HCT116 (cell line): ENCODE measurements at regions not wholly inside any gene's neighbourhood (a gene's known extent, or its start where the extent isn't known, plus 50 kb on each side); places are given as distances from the start of the nearest gene placed in this dataset.

Experiments
- ATAC-seq: fragments of 200-7000 bp; cut with Tn5 transposase; 2 replicates; pipeline ENCODE4 v1.9.1; 2020; ENCODE audit warnings: mild to moderate bottlenecking, moderate library complexity
- BruUV-seq: library from RNA; stranded (reverse); fragments of 400-500 nt; replicated peaks from 2 replicates; lab custom pipeline; 2021; lab: Mats Ljungman, UMichigan
- CTCF ChIA-PET: fragments of 300-600 bp; sonication (Branson Sonifier 250); formaldehyde crosslinking; loops from one replicate; lab custom pipeline; 2021; ENCODE audit warnings: antibody characterized with exemption; lab: Charles Lee
- POLR2A ChIA-PET: fragments of 300-600, 350-600 bp; sonication (Branson Sonifier 250); formaldehyde crosslinking; loops from one replicate; lab custom pipeline; 2021; ENCODE audit warnings: antibody characterized with exemption; lab: Charles Lee
- RAD21 ChIA-PET, 2 experiments: fragments of 300-600 bp; sonication (Branson Sonifier 250); formaldehyde crosslinking; loops; one replicate each; lab custom pipeline; 2023; ENCODE audit warnings: low total read pairs in 2 of 2; ENCODE audit not compliant: uncharacterized antibody in 2 of 2, unreplicated experiment in 2 of 2, low non-redundant PET in 1 of 2; lab: Charles Lee
- DNase-seq: peaks from one replicate; pipeline ENCODE4 v3.0.0-alpha.2; 2010; ENCODE audit warnings: low read depth, low spot score
- H2AFZ ChIP-seq: fragments of 200-600 bp; shearing (Covaris generic), sonication (generic); 2 replicates; pipeline ENCODE4 v1.6.1; 2017; ENCODE audit warnings: low read depth, mixed run types, mixed read lengths, antibody characterized with exemption, low read length; ENCODE audit not compliant: poor library complexity, severe bottlenecking
- H3K27ac ChIP-seq: 2 replicates; pipeline ENCODE4 v1.5.1; 2012; ENCODE audit warnings: low read depth, low read length
- H3K27me3 ChIP-seq: fragments of 200-600 bp; sonication (generic); 2 replicates; pipeline ENCODE4 v1.6.1; 2016; ENCODE audit warnings: mixed run types, low read length, mixed read lengths; ENCODE audit not compliant: insufficient read depth
- H3K36me3 ChIP-seq, 2 experiments: fragments of 200-500 bp in 1 of 2; fragments of 200-600 bp in 1 of 2; sonication (Bioruptor generic) in 1 of 2; sonication (generic) in 1 of 2; 2 replicates each; pipeline versions ENCODE4 v1.5.1 to v1.6.1; 2014 to 2016; ENCODE audit warnings: low read length in 2 of 2, inconsistent platforms in 1 of 2, mixed read lengths in 1 of 2, mixed run types in 1 of 2; ENCODE audit not compliant: insufficient read depth in 2 of 2, control insufficient read depth in 1 of 2
- H3K4me1 ChIP-seq, 2 experiments: fragments of 200-600 bp in 1 of 2; sonication (generic) in 1 of 2; 2 replicates each; pipeline versions ENCODE4 v1.5.1 to v1.6.1; 2012 to 2017; ENCODE audit warnings: low read length in 2 of 2, inconsistent platforms in 1 of 2, mild to moderate bottlenecking in 1 of 2, mixed read lengths in 1 of 2, mixed run types in 1 of 2, moderate library complexity in 1 of 2; ENCODE audit not compliant: insufficient read depth in 2 of 2, control insufficient read depth in 1 of 2
- H3K4me2 ChIP-seq: fragments of 200-600 bp; sonication (generic); 2 replicates; pipeline ENCODE4 v1.6.1; 2017; ENCODE audit warnings: mixed run types, low read length, mixed read lengths
- H3K4me3 ChIP-seq, 2 experiments: fragments of 200-600 bp in 1 of 2; sonication (generic) in 1 of 2; replicated peaks in 1 of 2; 2 replicates each; pipeline ENCODE4 v1.5.1; 2011 to 2016; ENCODE audit warnings: low read length in 2 of 2, control low read depth in 1 of 2, low read depth in 1 of 2, mild to moderate bottlenecking in 1 of 2, mixed read lengths in 1 of 2, mixed run types in 1 of 2
- H3K79me2 ChIP-seq: fragments of 200-600 bp; sonication (generic); 2 replicates; pipeline ENCODE4 v1.6.1; 2017; ENCODE audit warnings: mild to moderate bottlenecking, mixed run types, low read length, moderate library complexity, mixed read lengths; ENCODE audit not compliant: insufficient read depth
- H3K9ac ChIP-seq: fragments of 200-600 bp; sonication (generic); 2 replicates; pipeline ENCODE4 v1.6.1; 2016; ENCODE audit warnings: low read length, mixed read lengths
- H3K9me2 ChIP-seq: fragments of 200-600 bp; sonication (generic), shearing (Covaris generic); 2 replicates; pipeline ENCODE4 v1.6.1; 2017; ENCODE audit warnings: mixed run types, mild to moderate bottlenecking, moderate library complexity; ENCODE audit not compliant: insufficient read depth
- H3K9me3 ChIP-seq, 2 experiments: fragments of 200-500 bp in 1 of 2; fragments of 200-600 bp in 1 of 2; sonication (Bioruptor generic) in 1 of 2; sonication (generic) in 1 of 2; 2 replicates each; pipeline ENCODE4 v1.6.1; 2014 to 2017; ENCODE audit warnings: low read length in 2 of 2, mixed read lengths in 2 of 2, inconsistent platforms in 1 of 2, low read depth in 1 of 2, mild to moderate bottlenecking in 1 of 2, mixed run types in 1 of 2, moderate library complexity in 1 of 2; ENCODE audit not compliant: control insufficient read depth in 1 of 2, insufficient read depth in 1 of 2
- H4K20me1 ChIP-seq: fragments of 200-600 bp; sonication (generic), shearing (Covaris generic); 2 replicates; pipeline ENCODE4 v1.6.1; 2017; ENCODE audit warnings: mixed run types, mild to moderate bottlenecking, moderate library complexity; ENCODE audit not compliant: insufficient read depth
- ATF3 ChIP-seq: IDR thresholded peaks from 2 replicates; pipeline ENCODE4 v1.6.1; 2012
- CBX3 ChIP-seq: IDR thresholded peaks from 2 replicates; pipeline ENCODE4 v1.6.1; 2012; ENCODE audit warnings: low read depth
- CEBPB ChIP-seq: IDR thresholded peaks from 2 replicates; pipeline ENCODE4 v1.6.1; 2012; ENCODE audit warnings: low read depth
- CTCF ChIP-seq, 3 experiments: fragments of 200-600 bp in 1 of 3; sonication (generic) in 1 of 3; IDR thresholded peaks in 2 of 3; conservative IDR thresholded peaks in 1 of 3; 2 replicates each; pipeline ENCODE4 v1.5.1; 2012 to 2017; ENCODE audit warnings: low read depth in 2 of 3, low read length in 2 of 3, antibody characterized with exemption in 1 of 3, borderline replicate concordance in 1 of 3, control low read depth in 1 of 3, mild to moderate bottlenecking in 1 of 3, mixed read lengths in 1 of 3, mixed run types in 1 of 3, moderate library complexity in 1 of 3; ENCODE audit not compliant: insufficient read depth in 1 of 3
- EGR1 ChIP-seq: IDR thresholded peaks from 2 replicates; pipeline ENCODE4 v1.6.1; 2012; ENCODE audit warnings: low read depth
- ELF1 ChIP-seq: IDR thresholded peaks from 2 replicates; pipeline ENCODE4 v1.6.1; 2012; ENCODE audit warnings: low read depth, borderline replicate concordance
- EZH2 ChIP-seq: fragments of 200-600 bp; sonication (generic); IDR thresholded peaks from 2 replicates; pipeline ENCODE4 v1.6.1; 2017; ENCODE audit warnings: antibody characterized with exemption, mixed run types
- EZH2phosphoT487 ChIP-seq: fragments of 200-600 bp; IDR thresholded peaks from 2 replicates; pipeline ENCODE4 v1.6.1; 2018; ENCODE audit warnings: antibody characterized with exemption, borderline replicate concordance
- FOSL1 ChIP-seq: IDR thresholded peaks from 2 replicates; pipeline ENCODE4 v1.6.1; 2012; ENCODE audit warnings: low read depth
- JUND ChIP-seq: IDR thresholded peaks from 2 replicates; pipeline ENCODE4 v1.6.1; 2012
- MAX ChIP-seq: IDR thresholded peaks from 2 replicates; pipeline ENCODE4 v1.6.1; 2012
- POLR2AphosphoS5 ChIP-seq: IDR thresholded peaks from 2 replicates; pipeline ENCODE4 v1.6.1; 2011; ENCODE audit warnings: mild to moderate bottlenecking, low read depth, low read length, moderate library complexity
- RAD21 ChIP-seq: IDR thresholded peaks from 2 replicates; pipeline ENCODE4 v1.6.1; 2012; ENCODE audit warnings: low read depth, mild to moderate bottlenecking
- REST ChIP-seq: IDR thresholded peaks from 2 replicates; pipeline ENCODE4 v1.6.1; 2012; ENCODE audit warnings: low read depth
- SIN3A ChIP-seq: IDR thresholded peaks from 2 replicates; pipeline ENCODE4 v1.6.1; 2012; ENCODE audit warnings: low read depth
- SP1 ChIP-seq: IDR thresholded peaks from 2 replicates; pipeline ENCODE4 v1.6.1; 2012; ENCODE audit warnings: low read depth
- TCF7L2 ChIP-seq: IDR thresholded peaks from 2 replicates; pipeline ENCODE4 v1.7.0; 2011; ENCODE audit warnings: borderline replicate concordance, inconsistent platforms; ENCODE audit not compliant: insufficient read depth, insufficient read length; ENCODE audit errors: extremely low read depth
- YY1 ChIP-seq: IDR thresholded peaks from 2 replicates; pipeline ENCODE4 v1.6.1; 2011; ENCODE audit warnings: low read length, low read depth, moderate library complexity, mild to moderate bottlenecking; ENCODE audit not compliant: insufficient replicate concordance; ENCODE audit errors: extremely low read depth
- ZFX ChIP-seq: fragments of 450-650 bp; IDR thresholded peaks from 2 replicates; pipeline ENCODE4 v1.6.1; 2017
- ZNF274 ChIP-seq: fragments of 200-500 bp; sonication (Bioruptor generic); IDR thresholded peaks from 2 replicates; pipeline ENCODE4 v1.6.1; 2014; ENCODE audit warnings: mild to moderate bottlenecking, low read depth, low read length, inconsistent platforms
- intact Hi-C: fragments of 100-400 bp; cut with micrococcal nuclease; formaldehyde crosslinking; loops from 2 replicates; pipeline ENCODE4 v1.10.0; 2022

- TF ChIP-seq CEBPB (no peak), REST (no peak), RAD21 (no peak), POLR2AphosphoS5 (no peak), SP1 (no peak), EZH2 (no peak), FOSL1 (no peak), MAX (no peak), TCF7L2 (no peak), JUND (no peak), ELF1 (no peak), SIN3A (no peak)
Measured at GRCh38 chr11:104464691-104465090, 300.7 kb upstream of the PDGFD start (continued).

- Histone ChIP-seq H3K9ac (no peak overlapping the region), H3K9me3 (no peaks in the 10 kb centered on the region), H3K9me2 (no peaks in the 10 kb centered on the region), H4K20me1 (no peaks in the 10 kb centered on the region), H3K36me3 (no peaks in the 10 kb centered on the region), H3K4me1 (no peaks in the 10 kb centered on the region), H3K27ac (no peak overlapping the region), H3K4me2 (no peak overlapping the region), H2AFZ (no peak overlapping the region), H3K79me2 (no peaks in the 10 kb centered on the region), H3K4me3 (no peak overlapping the region), H3K27me3 (no peaks in the 10 kb centered on the region)
- ATAC-seq (no peak), DNase-seq (no peak)
- ChIA-PET CTCF (no interaction called here), RAD21 (no interaction called here), POLR2A (no interaction called here)
- TF ChIP-seq CBX3 (no peak), MAX (no peak), ZNF274 (no peak), EGR1 (no peak), ZFX (no peak), EZH2 (no peak), ELF1 (no peak), CTCF (IDR thresholded peaks at IDR 0.05 in 2 of 3, conservative IDR thresholded peaks at IDR 0.05 in 1 of 3; ENCODE audit: borderline replicate concordance in 1 of 3, insufficient read depth in 1 of 3, low read depth in 2 of 3, low read length in 2 of 3) (no peak), ATF3 (no peak), EZH2phosphoT487 (no peak), TCF7L2 (no peak), FOSL1 (no peak), YY1 (no peak)
- intact Hi-C loops: no loop called here
- no TSS peak for BruUV-seq
Measured at GRCh38 chr11:104462341-104462740, 298.4 kb upstream of the PDGFD start.
